Activated CD4-positive, CD25-positive, alpha-beta regulatory T cell (primary cell): ENCODE measurements at regions not wholly inside any gene's neighbourhood (a gene's known extent, or its start where the extent isn't known, plus 50 kb on each side); places are given as distances from the start of the nearest gene placed in this dataset.
"Not testable (repeated sequence)": the region's sequence is repeated elsewhere in the genome, so short reads cannot be mapped to it uniquely, and the experiment has no call there.

ENCODE experiments used
- DNase-seq, 4 experiments: peaks; one replicate each; lab custom pipeline; 2025; lab: John Stamatoyannopoulos, UW

GRCh38 chr2:8495189-8495989 is 186.5 kb upstream of the ID2 start:
- no peak for DNase-seq

DNA sequence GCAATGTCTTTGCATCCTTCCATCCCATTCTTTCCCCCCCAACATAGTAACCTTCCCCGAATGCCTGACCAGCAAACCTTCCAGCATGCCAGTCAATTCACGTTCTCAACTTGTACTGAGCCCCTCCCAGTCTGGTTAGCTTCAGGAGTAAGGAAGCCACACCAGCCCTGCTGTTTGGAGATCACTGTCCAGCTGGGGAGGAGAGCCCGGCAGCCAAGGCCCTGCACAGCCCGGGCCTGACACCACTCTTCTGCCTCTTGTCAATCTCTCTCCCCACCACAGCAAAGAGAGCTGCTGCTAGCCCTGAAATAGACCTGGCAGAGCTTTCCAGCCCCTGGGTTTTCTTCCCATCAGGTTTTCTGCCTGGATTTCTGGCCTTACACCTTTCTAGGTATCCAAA is 185.8 kb upstream of the ID2 start:
- DNase-seq: no peak

DNA sequence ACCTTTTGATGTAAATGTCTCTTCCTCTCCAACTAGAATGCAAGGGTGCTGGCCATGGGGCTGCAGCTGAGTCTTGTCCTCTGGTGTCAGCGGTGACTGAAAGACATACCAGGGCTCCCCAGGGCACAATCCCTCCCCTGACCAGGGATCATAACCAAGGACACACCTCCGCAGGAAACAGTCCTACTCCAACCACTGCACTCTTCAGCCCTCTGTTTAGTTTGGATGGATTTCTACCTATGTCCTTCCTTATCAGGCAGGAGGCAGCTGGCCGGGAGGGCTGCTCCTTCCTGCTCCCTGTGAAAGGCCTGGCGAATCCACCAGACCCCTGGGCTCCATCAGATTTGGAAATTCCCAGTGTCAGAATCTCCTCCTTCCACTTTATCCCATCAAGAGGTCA is 185.2 kb upstream of the ID2 start:
- no peak for DNase-seq

GRCh38 chr2:8498994-8499393 is 182.9 kb upstream of the ID2 start:
- no peak for DNase-seq

GRCh38 chr2:8500124-8501054 is 181.5 kb upstream of the ID2 start:
- DNase-seq: no peak

DNA sequence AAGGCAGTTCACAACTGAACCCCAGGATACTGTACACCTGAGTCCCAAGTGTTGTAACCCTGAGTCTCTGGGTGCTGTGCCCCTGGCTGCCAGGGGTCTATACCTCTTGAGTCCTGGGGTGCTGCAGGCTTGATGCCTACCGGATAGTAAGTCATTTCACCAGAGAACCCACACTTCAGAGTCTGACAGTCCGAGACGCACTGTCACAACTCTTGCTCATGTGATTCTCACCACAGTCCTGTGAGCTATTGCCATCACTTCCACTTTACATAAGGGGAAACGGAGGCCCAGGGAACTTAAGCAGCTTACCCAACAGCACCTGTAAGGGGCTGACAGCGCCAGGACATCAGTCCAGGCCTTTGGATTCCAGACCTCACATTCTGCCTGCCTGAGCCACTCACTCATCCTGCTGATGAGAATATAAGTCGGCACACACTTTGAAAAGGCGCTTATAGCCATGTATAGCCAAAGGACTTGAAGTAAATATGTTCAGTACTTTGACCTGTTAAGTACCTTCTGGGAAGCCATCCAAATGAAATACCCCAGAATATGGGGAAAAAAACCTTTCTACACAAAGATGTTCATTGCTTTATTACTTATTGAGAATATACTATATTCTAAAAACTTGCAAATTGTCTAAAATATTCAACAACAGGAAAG is 180.7 kb upstream of the ID2 start:
- no peak for DNase-seq

GRCh38 chr2:8502316-8502715 is 179.5 kb upstream of the ID2 start:
- no peak for DNase-seq

- no peak for DNase-seq
Observed at GRCh38 chr2:8505311-8505920, 176.4 kb upstream of the ID2 start.

- no peak for DNase-seq
Observed at GRCh38 chr2:8506746-8507145, 175.1 kb upstream of the ID2 start.

DNA sequence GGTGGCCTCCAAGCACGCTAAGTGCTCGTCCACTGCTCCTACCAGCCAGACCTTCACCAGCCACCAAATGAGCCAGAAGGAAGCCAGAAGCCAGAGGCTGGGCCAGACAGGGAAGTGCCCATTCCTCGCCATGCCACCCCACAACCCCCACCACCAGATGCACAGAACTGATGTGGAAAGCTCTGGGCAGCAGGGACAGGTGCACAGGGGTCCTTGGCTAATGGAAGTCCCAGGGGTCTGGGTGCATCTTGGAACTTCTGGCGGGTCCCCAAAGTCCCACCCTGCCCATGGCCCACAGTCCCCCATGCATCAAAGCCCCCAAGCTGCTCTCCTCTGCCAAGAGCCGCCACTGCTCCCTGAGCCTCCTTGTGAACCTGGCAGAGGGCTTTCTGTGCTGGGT is 173.1 kb upstream of the ID2 start:
- no peak for DNase-seq

DNA sequence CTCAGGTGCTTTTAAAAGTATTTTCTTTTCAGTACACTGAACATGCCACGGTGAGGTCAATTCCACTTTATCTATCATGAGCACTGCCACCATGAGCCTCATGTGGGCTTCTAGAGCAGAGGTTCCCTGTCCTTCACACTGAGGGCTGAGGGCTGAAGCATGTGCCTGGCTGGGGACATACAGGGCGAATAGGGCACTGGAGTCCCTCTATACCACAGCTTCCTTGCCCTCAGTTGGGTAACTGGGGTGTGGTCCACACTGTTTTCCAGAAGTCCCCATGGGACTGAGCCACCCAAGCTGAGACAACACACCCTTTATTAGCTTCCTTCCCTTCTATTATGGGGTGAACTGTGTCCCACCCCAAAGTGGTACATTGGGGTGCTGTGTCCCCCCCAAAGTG is 172.2 kb upstream of the ID2 start:
- DNase-seq: no peak

DNA sequence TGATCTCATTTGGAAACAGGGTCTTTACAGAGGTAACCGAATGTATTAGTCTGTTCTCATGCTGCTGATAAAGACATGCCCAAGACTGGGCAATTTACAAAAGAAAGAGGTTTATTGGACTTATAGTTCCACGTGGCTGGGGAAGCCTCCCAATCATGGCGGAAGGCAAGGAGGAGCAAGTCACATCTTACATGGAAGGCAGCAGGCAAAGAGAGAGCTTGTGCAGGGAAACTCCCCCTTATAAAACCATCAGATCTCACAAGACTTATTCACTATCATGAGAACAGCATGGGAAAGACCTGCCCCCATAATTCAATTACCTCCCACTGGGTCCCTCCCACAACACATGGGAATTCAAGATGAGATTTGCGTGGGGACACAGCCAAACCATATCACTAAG is 171.8 kb upstream of the ID2 start:
- not testable (repeated sequence) for DNase-seq

DNA sequence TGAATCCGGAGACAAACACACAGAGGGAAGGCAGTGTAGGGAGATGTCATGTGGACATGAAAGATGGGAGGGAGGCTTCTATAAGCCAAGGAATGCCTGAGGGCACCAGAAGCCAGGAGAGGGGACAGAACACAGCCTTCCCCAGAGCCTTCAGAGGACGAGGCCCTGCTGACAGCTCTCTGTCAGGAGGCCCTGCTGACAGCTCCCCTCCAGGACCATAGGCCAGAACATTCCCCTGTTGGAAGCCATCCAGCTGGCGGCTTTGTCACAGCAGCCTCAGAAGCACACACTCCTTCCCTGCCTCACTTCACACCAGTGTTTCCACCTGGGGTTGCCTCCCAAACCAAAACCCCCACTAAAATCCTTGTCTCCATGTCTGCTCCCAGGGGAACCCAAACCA is 171.3 kb upstream of the ID2 start:
- no peak for DNase-seq

GRCh38 chr2:8511868-8512612 is 169.8 kb upstream of the ID2 start:
- DNase-seq: no peak

DNA sequence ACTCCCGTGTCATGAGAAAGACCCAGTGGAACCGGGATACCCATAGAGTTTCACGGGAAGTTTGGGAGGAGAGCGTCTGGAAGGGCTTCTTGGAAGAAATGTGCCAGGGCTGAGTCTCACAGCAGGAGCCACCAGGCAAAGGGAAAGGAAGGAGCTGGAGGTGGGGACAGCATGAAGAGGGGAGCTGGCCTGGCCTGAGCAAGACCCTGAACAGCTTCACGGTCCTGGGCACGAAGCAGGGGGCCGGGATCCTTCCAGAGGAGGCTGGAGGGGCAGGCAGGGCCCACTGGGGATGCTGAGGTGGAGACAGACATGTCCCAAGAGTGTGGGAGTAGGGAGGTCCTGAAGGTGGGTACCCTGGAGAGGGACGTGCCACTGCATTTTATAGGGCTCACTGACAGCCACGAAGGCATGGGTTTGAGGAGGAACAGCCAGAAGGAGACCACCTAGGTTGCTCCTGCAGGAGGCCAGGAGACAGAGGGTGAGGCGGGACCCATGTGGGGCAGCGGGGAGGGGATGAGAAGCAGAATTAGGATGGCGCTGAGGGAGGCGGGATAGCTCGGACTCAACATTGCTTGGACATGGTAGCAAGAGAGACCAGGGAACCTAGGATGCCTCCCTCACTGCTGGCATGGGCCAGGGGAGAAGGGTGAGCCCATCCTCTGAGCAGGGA is 168.1 kb upstream of the ID2 start:
- no peak for DNase-seq

DNA sequence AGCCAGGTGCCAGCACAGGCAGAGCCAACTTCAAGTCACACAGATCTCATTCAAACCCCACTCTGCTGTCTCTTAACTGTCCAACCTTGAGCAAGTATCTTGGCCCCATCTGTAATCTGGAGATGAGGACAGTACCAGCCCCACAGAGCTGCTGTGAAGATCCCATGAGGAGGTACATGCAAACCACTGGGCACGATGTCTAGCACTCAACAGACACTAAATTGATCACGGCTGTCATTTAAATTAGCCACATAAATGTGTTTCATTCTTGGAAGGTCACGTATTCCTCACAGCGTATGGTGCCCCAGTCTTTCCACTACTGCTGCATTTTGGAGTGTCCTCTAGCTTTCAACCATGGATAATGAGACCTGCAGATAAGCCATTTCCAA is 167.6 kb upstream of the ID2 start:
- no peak for DNase-seq

- DNase-seq: peak in 1 of 4 experiments; percentile 26
Observed at GRCh38 chr2:8514796-8515758, 166.8 kb upstream of the ID2 start.

- no peak for DNase-seq
Observed at GRCh38 chr2:8515864-8516533, 165.9 kb upstream of the ID2 start.

DNA sequence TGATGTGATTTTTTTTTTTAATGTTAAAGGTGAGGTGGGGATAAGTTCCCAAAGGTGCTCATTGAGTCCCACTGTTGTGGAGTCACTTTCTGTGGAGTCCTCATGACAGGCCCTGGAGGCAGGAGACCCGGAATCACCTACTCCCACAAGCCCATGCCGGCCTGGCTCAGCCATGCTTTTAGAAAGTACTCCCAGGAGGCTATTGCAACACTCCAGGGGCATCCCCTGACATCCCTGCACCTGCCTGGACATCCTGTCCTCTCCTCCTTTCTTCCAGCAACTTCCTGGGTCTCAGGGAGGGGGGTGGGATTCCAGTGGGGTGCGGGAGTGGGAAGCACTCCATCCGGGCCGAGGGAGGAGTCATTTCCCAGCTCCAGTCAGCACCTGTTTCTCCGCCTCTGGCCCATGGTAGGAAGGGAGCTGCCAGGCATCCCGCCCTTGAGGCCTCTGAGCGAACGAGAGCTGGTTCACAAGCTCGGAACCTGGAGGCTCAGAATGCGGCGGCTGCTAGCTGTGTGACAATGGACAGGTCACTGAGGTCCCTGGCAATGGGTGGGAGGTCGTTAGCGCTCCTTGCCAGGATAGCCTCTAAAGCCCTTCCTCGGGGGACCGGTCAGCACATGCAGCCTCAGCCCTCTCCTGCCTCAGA is 163.9 kb upstream of the ID2 start:
- DNase-seq: no peak
